Gastroesophageal sphincter (tissue), 4 donors: ENCODE measurements at regions not wholly inside any gene's neighbourhood (a gene's known extent, or its start where the extent isn't known, plus 50 kb on each side); places are given as distances from the start of the nearest gene placed in this dataset.

Experiments
- ATAC-seq: fragments of 150-250 bp; one replicate; pipeline ENCODE4 v1.9.1; 2016; ENCODE audit warnings: mild to moderate bottlenecking, moderate library complexity
- H3K27ac ChIP-seq, 4 donors: fragments of 200-600 bp; sonication (generic) in 3 of 4; 1 replicate in 3 of 4; 2 replicates in 1 of 4; pipeline ENCODE4 v1.5.1; 2016 to 2019
- H3K27me3 ChIP-seq: fragments of 200-600 bp; sonication (generic); one replicate; pipeline ENCODE4 v1.5.1; 2019
- H3K36me3 ChIP-seq, 2 donors: fragments of 200-600 bp; sonication (generic); one replicate each; pipeline ENCODE4 v1.5.1; 2019; ENCODE audit warnings: control low read depth in 1 of 2
- H3K4me1 ChIP-seq, 3 donors: fragments of 200-600 bp; sonication (generic); 1 replicate in 2 of 3; 2 replicates in 1 of 3; pipeline ENCODE4 v1.5.1; 2016 to 2019; ENCODE audit warnings: control low read depth in 2 of 3
- H3K4me3 ChIP-seq, 2 donors: fragments of 200-600 bp; sonication (generic); one replicate each; pipeline ENCODE4 v1.5.1; 2019; ENCODE audit warnings: mild to moderate bottlenecking in 1 of 2, moderate library complexity in 1 of 2
- H3K9me3 ChIP-seq, 3 donors: fragments of 200-600 bp; sonication (generic); one replicate each; pipeline ENCODE4 v1.5.1; 2017 to 2019; ENCODE audit warnings: control low read depth in 2 of 3
- EP300 ChIP-seq: sonication (generic); formaldehyde crosslinking; IDR thresholded peaks from one replicate; pipeline ENCODE4 v1.6.1; 2017; ENCODE audit warnings: antibody characterized with exemption, mild to moderate bottlenecking
- POLR2A ChIP-seq, 2 donors: fragments of 450-650 bp; IDR thresholded peaks; one replicate each; pipeline ENCODE4 v1.6.1; 2017; ENCODE audit warnings: antibody characterized with exemption in 2 of 2, mild to moderate bottlenecking in 2 of 2, moderate library complexity in 1 of 2
- POLR2AphosphoS5 ChIP-seq: sonication (generic); formaldehyde crosslinking; IDR thresholded peaks from one replicate; pipeline ENCODE4 v1.6.1; 2017; ENCODE audit warnings: antibody characterized with exemption
- WGBS, 2 donors: methylation state at CpG; one replicate each; pipeline ENCODE4 v1.1.5; 2018; ENCODE audit warnings: low coverage in 1 of 2; 5-methylcytosine and 5-hydroxymethylcytosine counted together
- TF ChIP-seq, protein P1 (sequence below), 4 experiments: fragments of 200-600 bp in 2 of 4; fragments of 450-650 bp in 2 of 4; sonication (generic) in 1 of 4; IDR thresholded peaks; one replicate each; pipeline ENCODE4 v1.5.1; 2017 to 2019; ENCODE audit warnings: antibody characterized with exemption in 4 of 4, mild to moderate bottlenecking in 2 of 4, moderate library complexity in 2 of 4

DNA sequence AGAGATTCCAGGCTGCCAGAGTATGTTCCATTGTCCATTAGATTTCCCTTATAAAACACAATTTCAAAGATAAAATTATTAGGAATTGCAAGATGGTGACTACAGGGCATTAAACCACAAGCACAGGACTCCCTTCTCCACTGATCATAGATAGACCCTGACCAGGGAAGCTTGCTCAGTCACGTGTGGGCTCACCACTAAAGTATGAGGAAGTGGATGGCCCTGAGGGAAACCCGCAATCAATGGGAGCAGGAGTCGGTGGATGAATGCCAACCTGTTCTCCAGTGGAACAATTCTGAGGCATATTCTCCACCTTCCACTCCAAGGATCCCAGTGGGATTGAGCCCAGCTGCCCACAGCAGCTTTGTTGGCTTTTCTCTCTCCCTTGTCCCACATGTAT is 515.7 kb downstream of the BCOR start:
- no peak overlapping the region for H3K4me3 ChIP-seq
- ATAC-seq = no peak
- no peak overlapping the region for H3K27ac ChIP-seq
- no peaks in the 10 kb centered on the region for H3K4me1 ChIP-seq
- WGBS, 2 donors = 53 to 73% methylated on average over 3 of the region's 3 CpGs
- H3K36me3 ChIP-seq = no peaks in the 10 kb centered on the region
- no peaks in the 10 kb centered on the region for H3K27me3 ChIP-seq
- TF ChIP-seq, protein P1, sequence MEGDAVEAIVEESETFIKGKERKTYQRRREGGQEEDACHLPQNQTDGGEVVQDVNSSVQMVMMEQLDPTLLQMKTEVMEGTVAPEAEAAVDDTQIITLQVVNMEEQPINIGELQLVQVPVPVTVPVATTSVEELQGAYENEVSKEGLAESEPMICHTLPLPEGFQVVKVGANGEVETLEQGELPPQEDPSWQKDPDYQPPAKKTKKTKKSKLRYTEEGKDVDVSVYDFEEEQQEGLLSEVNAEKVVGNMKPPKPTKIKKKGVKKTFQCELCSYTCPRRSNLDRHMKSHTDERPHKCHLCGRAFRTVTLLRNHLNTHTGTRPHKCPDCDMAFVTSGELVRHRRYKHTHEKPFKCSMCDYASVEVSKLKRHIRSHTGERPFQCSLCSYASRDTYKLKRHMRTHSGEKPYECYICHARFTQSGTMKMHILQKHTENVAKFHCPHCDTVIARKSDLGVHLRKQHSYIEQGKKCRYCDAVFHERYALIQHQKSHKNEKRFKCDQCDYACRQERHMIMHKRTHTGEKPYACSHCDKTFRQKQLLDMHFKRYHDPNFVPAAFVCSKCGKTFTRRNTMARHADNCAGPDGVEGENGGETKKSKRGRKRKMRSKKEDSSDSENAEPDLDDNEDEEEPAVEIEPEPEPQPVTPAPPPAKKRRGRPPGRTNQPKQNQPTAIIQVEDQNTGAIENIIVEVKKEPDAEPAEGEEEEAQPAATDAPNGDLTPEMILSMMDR (IDR thresholded peaks at IDR 0.05) = no peak
- TF ChIP-seq POLR2A (IDR thresholded peaks at IDR 0.05) = no peak
- TF ChIP-seq EP300 = no peak
- no peak for TF ChIP-seq POLR2AphosphoS5
- H3K9me3 ChIP-seq = no peaks in the 10 kb centered on the region

DNA sequence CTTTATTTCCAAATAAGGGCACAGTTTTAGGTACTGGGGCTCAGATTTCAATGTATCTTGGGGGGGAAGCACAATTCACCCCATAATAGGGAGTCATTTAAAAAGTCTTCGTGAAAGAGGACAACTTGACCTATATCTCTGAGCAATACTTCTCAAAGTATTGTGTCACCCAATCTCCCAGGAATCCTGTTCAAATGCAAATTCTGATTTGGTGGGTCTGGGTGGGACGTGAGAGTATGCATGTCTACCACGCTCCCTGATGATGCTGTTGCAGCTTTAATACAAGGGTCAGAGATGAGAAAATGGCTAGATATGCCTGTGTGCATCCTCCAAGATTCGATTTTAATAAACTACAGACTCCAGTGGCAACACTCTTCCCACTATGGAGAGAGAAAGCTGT is 514.8 kb downstream of the BCOR start:
- Histone ChIP-seq H3K27me3 (no peaks in the 10 kb centered on the region), H3K4me1 (no peaks in the 10 kb centered on the region), H3K27ac (no peak overlapping the region), H3K36me3 (no peaks in the 10 kb centered on the region), H3K4me3 (no peak overlapping the region), H3K9me3 (no peaks in the 10 kb centered on the region)
- TF ChIP-seq, protein P1 (IDR thresholded peaks at IDR 0.05) = no peak
- TF ChIP-seq EP300 (no peak), POLR2A (IDR thresholded peaks at IDR 0.05) (no peak)
- no peak for ATAC-seq
- WGBS, 2 donors = 81% methylated on average over 3 of the region's 4 CpGs; no CpG with 5 or more reads in 1 of the 2 donors

DNA sequence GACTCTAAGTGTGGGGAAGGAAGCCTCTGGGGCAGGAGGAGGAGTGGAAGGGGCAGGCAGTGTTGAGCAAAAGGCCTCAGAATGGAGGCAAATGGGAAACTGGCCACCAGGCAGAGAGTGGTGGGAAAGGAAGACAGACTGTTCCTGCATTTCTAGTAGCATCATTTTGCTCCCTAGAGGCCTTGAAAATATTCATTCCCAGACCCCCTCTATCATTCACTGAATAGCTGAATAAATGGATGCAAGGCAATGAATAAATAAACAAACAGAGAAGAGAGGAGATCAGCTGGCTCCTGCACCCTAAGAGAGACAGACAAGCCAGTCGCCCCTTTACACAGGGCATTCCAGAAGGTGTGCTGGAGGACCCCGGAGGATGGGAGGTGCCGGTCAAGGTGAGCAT is 511.9 kb downstream of the BCOR start:
- 88% methylated on average over 3 of the region's 3 CpGs; no CpG with 5 or more reads in 1 of the 2 donors for WGBS, 2 donors
- no peak overlapping the region for H3K27ac ChIP-seq
- H3K36me3 ChIP-seq = no peaks in the 10 kb centered on the region
- no peaks in the 10 kb centered on the region for H3K27me3 ChIP-seq
- no peak overlapping the region for H3K4me3 ChIP-seq
- TF ChIP-seq, protein P1 (IDR thresholded peaks at IDR 0.05) = no peak
- no peak for ATAC-seq
- no peaks in the 10 kb centered on the region for H3K9me3 ChIP-seq
- H3K4me1 ChIP-seq = no peaks in the 10 kb centered on the region

DNA sequence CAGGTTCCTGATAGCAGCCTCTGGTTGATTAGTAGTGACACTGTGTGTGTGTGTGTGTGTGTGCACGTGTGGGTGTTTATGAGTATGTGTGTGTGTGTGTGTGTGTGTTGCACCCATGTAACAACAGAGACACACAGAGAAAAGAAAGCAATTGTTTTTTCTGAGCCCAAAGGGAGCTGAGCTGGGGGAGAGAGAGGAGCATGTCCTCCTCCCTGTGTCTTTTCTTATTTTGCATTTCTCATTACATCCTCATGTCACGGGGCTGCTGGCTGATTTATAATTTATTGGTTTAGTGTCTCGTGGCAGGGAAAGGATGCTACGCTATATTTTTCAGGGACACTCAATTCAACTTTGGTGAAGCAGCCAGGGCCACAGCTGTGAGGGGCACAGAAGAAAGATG is 511.4 kb downstream of the BCOR start:
- WGBS, 2 donors = 83% methylated on average over 1 of the region's 4 CpGs; no CpG with 5 or more reads in 1 of the 2 donors
- H3K4me1 ChIP-seq = no peaks in the 10 kb centered on the region

DNA sequence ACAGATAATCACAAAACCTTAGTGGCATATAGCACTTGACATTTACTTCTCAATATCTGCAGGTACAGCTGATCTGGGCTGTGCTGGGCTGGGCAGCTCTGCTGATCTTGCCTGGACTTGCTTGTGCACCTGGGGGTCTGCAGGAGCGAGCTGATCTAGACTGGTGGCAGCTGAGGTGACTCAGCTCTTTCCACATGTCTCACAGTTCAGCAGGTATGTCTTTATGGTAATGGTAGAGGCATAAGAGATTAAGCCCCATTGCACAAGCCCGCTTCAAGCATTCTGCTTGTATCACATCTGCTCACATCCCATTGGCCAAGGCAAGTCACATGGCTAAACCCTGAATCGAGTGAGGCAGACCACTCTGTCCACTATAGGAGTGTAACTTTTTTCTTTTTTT is 506.7 kb downstream of the BCOR start:
- Histone ChIP-seq H3K9me3 (no peaks in the 10 kb centered on the region), H3K27ac (no peak overlapping the region), H3K4me1 (no peaks in the 10 kb centered on the region), H3K4me3 (no peak overlapping the region), H3K27me3 (no peaks in the 10 kb centered on the region), H3K36me3 (no peaks in the 10 kb centered on the region)
- no peak for ATAC-seq
- TF ChIP-seq, protein P1 (IDR thresholded peaks at IDR 0.05) = no peak
- no peak for TF ChIP-seq POLR2AphosphoS5
- TF ChIP-seq EP300 = no peak
- TF ChIP-seq POLR2A (IDR thresholded peaks at IDR 0.05) = no peak
- 60 to 91% methylated on average over 1 to 2 of the region's 3 CpGs for WGBS, 2 donors

More for the DNA sequence above, 511.4 kb downstream of the BCOR start:
- H3K9me3 ChIP-seq = no peaks in the 10 kb centered on the region
- no peaks in the 10 kb centered on the region for H3K36me3 ChIP-seq
- no peaks in the 10 kb centered on the region for H3K27me3 ChIP-seq
- H3K4me3 ChIP-seq = no peak overlapping the region
- H3K27ac ChIP-seq = no peak overlapping the region
- no peak for ATAC-seq
- TF ChIP-seq POLR2A (IDR thresholded peaks at IDR 0.05) (no peak), POLR2AphosphoS5 (no peak), EP300 (no peak)
- TF ChIP-seq, protein P1 (IDR thresholded peaks at IDR 0.05) = no peak
